ENCODE measurements at regions not wholly inside any gene's neighbourhood (a gene's known extent, or its start where the extent isn't known, plus 50 kb on each side); places are given as distances from the start of the nearest gene placed in this dataset.

DNA sequence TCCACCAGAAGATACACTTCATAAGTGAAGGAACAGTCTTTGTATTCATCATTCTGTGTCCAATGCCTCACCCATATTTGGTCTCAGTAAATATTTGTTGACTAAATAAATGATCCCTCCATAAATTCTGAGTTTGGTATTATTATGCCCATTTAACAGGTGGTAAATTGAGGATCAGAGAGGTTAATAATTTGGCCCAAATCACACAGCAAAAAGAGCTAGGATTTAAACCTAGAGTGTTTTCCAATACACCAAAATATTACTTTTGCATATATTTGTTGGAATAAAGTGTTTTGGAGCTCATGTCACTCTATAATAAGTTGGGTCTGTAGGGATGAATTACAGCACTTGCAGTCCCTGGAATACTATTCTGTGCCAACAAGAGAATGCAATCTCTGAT lies 470.3 kb downstream of the ARHGEF28 start:
- TF ChIP-seq CTCF (IDR thresholded peaks at IDR 0.05; ENCODE audit: low read length) = no peak
- no peak overlapping the region for H3K4me3 ChIP-seq (ENCODE audit: low read length)
- DNase-seq = no peak
- H3K27ac ChIP-seq (ENCODE audit: low read length) = no peak overlapping the region
- H3F3A ChIP-seq (ENCODE audit: insufficient read depth, low read length) = no peaks in the 10 kb centered on the region
- H3K36me3 ChIP-seq (replicated peaks; ENCODE audit: insufficient read depth, low read length) = no peaks in the 10 kb centered on the region
- no peak overlapping the region for H3K9ac ChIP-seq (ENCODE audit: low read length)
- no peak overlapping the region for H2AFZ ChIP-seq (ENCODE audit: low read length)
- no peaks in the 10 kb centered on the region for H3K4me1 ChIP-seq (ENCODE audit: low read length)
- H3K9me3 ChIP-seq (replicated peaks; ENCODE audit: insufficient read depth, low read length) = no peaks in the 10 kb centered on the region
- no peaks in the 10 kb centered on the region for H3K27me3 ChIP-seq (replicated peaks; ENCODE audit: insufficient read depth, low read length)
- H3K9me2 ChIP-seq (replicated peaks; ENCODE audit: insufficient read depth, low read length) = no peaks in the 10 kb centered on the region
- H4K20me1 ChIP-seq (ENCODE audit: insufficient read depth, low read length) = no peaks in the 10 kb centered on the region
- H3K79me2 ChIP-seq (ENCODE audit: low read length) = no peaks in the 10 kb centered on the region
- H3K4me2 ChIP-seq (ENCODE audit: low read depth, low read length) = no peak overlapping the region

DNA sequence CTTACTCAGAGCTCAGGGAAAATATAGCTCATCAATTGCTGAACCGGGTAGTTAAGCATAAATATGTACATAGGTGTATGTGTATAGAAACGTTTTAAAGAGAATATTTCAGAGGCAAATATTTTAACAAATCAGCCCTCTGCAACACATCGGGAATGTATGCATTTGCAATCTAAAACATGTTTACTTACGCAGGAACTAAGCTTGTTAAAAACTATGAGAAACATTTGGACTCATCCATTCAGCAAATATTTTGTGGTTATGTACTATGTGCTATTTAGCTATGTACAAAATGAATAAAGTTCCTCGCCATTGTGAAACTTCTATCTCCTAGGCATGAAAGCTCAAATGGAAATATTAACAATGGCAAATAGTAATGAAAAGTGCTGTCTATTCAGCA lies 469.9 kb downstream of the ARHGEF28 start:
- Histone ChIP-seq H3K36me3 (replicated peaks; ENCODE audit: insufficient read depth, low read length) (no peaks in the 10 kb centered on the region), H3F3A (ENCODE audit: insufficient read depth, low read length) (no peaks in the 10 kb centered on the region), H3K27ac (ENCODE audit: low read length) (no peak overlapping the region), H3K4me1 (ENCODE audit: low read length) (no peaks in the 10 kb centered on the region), H3K4me3 (ENCODE audit: low read length) (no peak overlapping the region), H3K9ac (ENCODE audit: low read length) (no peak overlapping the region), H3K4me2 (ENCODE audit: low read depth, low read length) (no peak overlapping the region), H3K9me3 (replicated peaks; ENCODE audit: insufficient read depth, low read length) (no peaks in the 10 kb centered on the region), H3K27me3 (replicated peaks; ENCODE audit: insufficient read depth, low read length) (no peaks in the 10 kb centered on the region), H3K79me2 (ENCODE audit: low read length) (no peaks in the 10 kb centered on the region), H3K9me2 (replicated peaks; ENCODE audit: insufficient read depth, low read length) (no peaks in the 10 kb centered on the region), H2AFZ (ENCODE audit: low read length) (no peak overlapping the region), H4K20me1 (ENCODE audit: insufficient read depth, low read length) (no peaks in the 10 kb centered on the region)
- no peak for DNase-seq
- TF ChIP-seq EZH2 (optimal IDR thresholded peaks at IDR 0.05; ENCODE audit: low read depth, low read length) = no peak
- TF ChIP-seq CTCF (IDR thresholded peaks at IDR 0.05; ENCODE audit: low read length) = no peak
- no peak for TF ChIP-seq EZH2phosphoT487 (IDR thresholded peaks at IDR 0.05; ENCODE audit: low read length)

GRCh38 chr5:74094782-74095108 lies 468.7 kb downstream of the ARHGEF28 start:
- TF ChIP-seq EZH2phosphoT487 (IDR thresholded peaks at IDR 0.05; ENCODE audit: low read length) (no peak), CTCF (IDR thresholded peaks at IDR 0.05; ENCODE audit: low read length) (no peak)
- Histone ChIP-seq H2AFZ (ENCODE audit: low read length) (no peak overlapping the region), H3K9ac (ENCODE audit: low read length) (no peak overlapping the region), H3K9me2 (replicated peaks; ENCODE audit: insufficient read depth, low read length) (no peaks in the 10 kb centered on the region), H3K79me2 (ENCODE audit: low read length) (no peaks in the 10 kb centered on the region), H3K27ac (ENCODE audit: low read length) (no peak overlapping the region), H3K36me3 (replicated peaks; ENCODE audit: insufficient read depth, low read length) (no peaks in the 10 kb centered on the region), H3K4me2 (ENCODE audit: low read depth, low read length) (no peak overlapping the region), H3F3A (ENCODE audit: insufficient read depth, low read length) (no peaks in the 10 kb centered on the region), H3K27me3 (replicated peaks; ENCODE audit: insufficient read depth, low read length) (no peaks in the 10 kb centered on the region), H3K4me1 (ENCODE audit: low read length) (no peaks in the 10 kb centered on the region), H3K9me3 (replicated peaks; ENCODE audit: insufficient read depth, low read length) (no peaks in the 10 kb centered on the region), H3K4me3 (ENCODE audit: low read length) (no peak overlapping the region), H4K20me1 (ENCODE audit: insufficient read depth, low read length) (no peaks in the 10 kb centered on the region)
- no peak for DNase-seq
